ENCODE measurements at regions not wholly inside any gene's neighbourhood (a gene's known extent, or its start where the extent isn't known, plus 50 kb on each side); places are given as distances from the start of the nearest gene placed in this dataset.

DNA sequence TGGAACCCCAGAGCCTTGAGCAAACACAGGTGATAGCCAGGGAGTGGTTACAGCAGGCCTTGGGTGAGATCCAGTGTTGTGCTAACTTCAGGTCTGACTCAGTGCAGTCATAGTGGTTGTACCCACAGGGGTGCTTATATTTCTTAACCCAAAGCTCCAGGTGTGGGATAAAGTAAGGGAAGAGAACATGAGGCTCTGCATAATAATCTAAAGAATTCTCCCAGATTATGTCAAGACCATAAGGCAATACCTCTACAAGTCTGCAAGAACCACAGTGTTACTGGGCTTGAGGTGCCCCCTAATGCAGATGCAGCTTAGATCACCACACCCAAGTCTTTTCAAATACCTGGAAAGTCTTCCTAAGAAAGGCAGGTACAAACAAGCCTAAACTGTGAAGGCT is 485.4 kb downstream of the RFC3 start:
- Histone ChIP-seq H3K9me3 (ENCODE audit: control insufficient read depth in 2 of 2, low read length in 2 of 2) (no peaks in the 10 kb centered on the region), H3K4me1 (ENCODE audit: control insufficient read depth in 2 of 2, insufficient read depth in 2 of 2, low read length in 2 of 2) (no peaks in the 10 kb centered on the region), H3K36me3 (ENCODE audit: control insufficient read depth in 2 of 2, insufficient read depth in 2 of 2, low read length in 2 of 2) (no peaks in the 10 kb centered on the region), H3K9ac (ENCODE audit: low read depth in 1 of 2, low read length in 2 of 2) (no peak overlapping the region), H3K27me3 (ENCODE audit: control insufficient read depth in 2 of 2, insufficient read depth in 2 of 2, low read length in 2 of 2) (no peaks in the 10 kb centered on the region), H3K4me3 (ENCODE audit: low read length in 2 of 2) (no peak overlapping the region), H3K27ac (ENCODE audit: low read depth in 2 of 2, low read length in 2 of 2) (no peak overlapping the region)

DNA sequence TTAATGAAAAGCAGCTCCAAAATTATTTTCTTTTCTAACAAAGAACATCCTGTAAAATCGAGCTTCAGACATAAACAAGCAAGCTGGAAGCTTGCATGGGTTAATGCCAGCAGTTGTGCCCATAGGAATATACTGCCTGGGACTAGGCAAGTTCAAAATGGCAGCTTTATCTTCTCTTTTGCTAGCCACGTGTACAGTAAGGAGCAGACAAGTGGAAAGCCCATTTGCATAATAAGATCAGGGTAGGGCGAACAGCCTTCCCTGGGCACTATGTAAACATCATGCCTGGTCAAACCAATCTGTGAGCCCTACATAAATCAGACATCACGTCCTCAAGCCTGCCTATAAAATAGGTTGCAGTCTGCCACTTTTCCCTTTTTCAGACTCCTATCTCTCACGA is 489.7 kb downstream of the RFC3 start:
- H3K4me1 ChIP-seq (ENCODE audit: control insufficient read depth in 2 of 2, insufficient read depth in 2 of 2, low read length in 2 of 2), result no peaks in the 10 kb centered on the region
- H3K4me3 ChIP-seq (ENCODE audit: low read length in 2 of 2), result no peak overlapping the region
- H3K27me3 ChIP-seq (ENCODE audit: control insufficient read depth in 2 of 2, insufficient read depth in 2 of 2, low read length in 2 of 2), result no peaks in the 10 kb centered on the region
- H3K9ac ChIP-seq (ENCODE audit: low read depth in 1 of 2, low read length in 2 of 2), result no peak overlapping the region
- H3K27ac ChIP-seq (ENCODE audit: low read depth in 2 of 2, low read length in 2 of 2), result no peak overlapping the region
- H3K36me3 ChIP-seq (ENCODE audit: control insufficient read depth in 2 of 2, insufficient read depth in 2 of 2, low read length in 2 of 2), result no peaks in the 10 kb centered on the region
- no peaks in the 10 kb centered on the region for H3K9me3 ChIP-seq (ENCODE audit: control insufficient read depth in 2 of 2, low read length in 2 of 2)

DNA sequence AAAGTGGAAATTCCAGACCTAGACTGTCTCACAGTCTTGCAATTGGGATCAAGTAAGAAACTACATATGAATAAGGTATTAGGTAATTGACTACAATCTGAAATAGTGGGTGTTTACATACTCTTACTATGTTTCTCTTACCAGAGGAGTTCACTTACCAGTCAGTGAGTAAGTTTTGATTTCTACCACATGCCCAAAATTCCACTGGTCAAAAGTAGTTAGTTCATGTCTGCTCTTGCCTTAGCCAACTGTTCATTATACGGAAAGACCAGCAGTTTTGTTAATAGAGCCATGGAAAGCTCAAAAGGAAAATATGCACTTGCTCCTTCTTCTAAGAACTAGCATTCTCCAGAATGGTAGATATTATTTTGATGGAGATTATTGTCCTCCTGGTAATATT is 490.8 kb downstream of the RFC3 start:
- no peaks in the 10 kb centered on the region for H3K36me3 ChIP-seq (ENCODE audit: control insufficient read depth in 2 of 2, insufficient read depth in 2 of 2, low read length in 2 of 2)
- H3K27me3 ChIP-seq (ENCODE audit: control insufficient read depth in 2 of 2, insufficient read depth in 2 of 2, low read length in 2 of 2), result no peaks in the 10 kb centered on the region
- H3K9ac ChIP-seq (ENCODE audit: low read depth in 1 of 2, low read length in 2 of 2), result no peak overlapping the region
- H3K4me1 ChIP-seq (ENCODE audit: control insufficient read depth in 2 of 2, insufficient read depth in 2 of 2, low read length in 2 of 2), result no peaks in the 10 kb centered on the region
- no peak overlapping the region for H3K4me3 ChIP-seq (ENCODE audit: low read length in 2 of 2)
- no peak overlapping the region for H3K27ac ChIP-seq (ENCODE audit: low read depth in 2 of 2, low read length in 2 of 2)
- no peaks in the 10 kb centered on the region for H3K9me3 ChIP-seq (ENCODE audit: control insufficient read depth in 2 of 2, low read length in 2 of 2)

DNA sequence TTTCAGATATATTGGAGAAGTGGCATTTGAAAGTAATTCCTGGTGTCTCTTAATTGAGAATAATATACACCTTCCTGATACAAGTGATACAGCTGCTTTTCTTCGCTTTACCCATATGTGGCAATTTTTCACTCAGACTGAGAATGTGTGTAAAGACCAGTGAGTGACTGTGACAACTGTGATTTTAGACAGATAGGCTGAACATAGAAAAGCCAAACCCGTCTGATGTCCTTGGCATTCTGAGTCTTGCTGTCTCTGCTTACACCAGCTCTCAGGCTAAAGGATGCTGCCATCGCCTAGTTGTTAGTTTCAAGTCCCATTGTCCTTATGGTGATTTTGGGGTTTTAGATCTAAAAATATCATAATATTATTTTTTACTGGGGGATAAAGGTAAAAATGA is 492.6 kb downstream of the RFC3 start:
- no peaks in the 10 kb centered on the region for H3K4me1 ChIP-seq (ENCODE audit: control insufficient read depth in 2 of 2, insufficient read depth in 2 of 2, low read length in 2 of 2)

DNA sequence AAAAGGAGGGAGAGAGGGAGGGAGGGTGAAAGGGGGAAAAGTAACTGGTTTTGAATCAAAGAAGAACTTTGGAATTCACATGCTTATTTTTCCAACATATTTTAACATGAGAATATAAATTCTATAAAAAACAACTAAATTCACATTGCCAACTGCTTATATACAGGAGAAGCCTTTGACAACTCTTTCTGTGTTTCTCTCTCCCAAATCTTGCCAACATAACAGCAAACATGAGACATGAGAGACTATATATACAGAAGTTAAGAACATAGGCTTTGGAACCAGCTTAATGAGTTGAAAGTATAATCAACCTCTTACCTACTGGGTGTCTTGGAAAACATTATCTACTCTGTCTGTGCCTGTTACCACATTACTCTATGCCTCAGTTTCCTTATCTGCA is 493.3 kb downstream of the RFC3 start:
- Histone ChIP-seq H3K9me3 (ENCODE audit: control insufficient read depth in 2 of 2, low read length in 2 of 2) (no peaks in the 10 kb centered on the region), H3K4me3 (ENCODE audit: low read length in 2 of 2) (no peak overlapping the region), H3K9ac (ENCODE audit: low read depth in 1 of 2, low read length in 2 of 2) (no peak overlapping the region), H3K27ac (ENCODE audit: low read depth in 2 of 2, low read length in 2 of 2) (no peak overlapping the region), H3K4me1 (ENCODE audit: control insufficient read depth in 2 of 2, insufficient read depth in 2 of 2, low read length in 2 of 2) (no peaks in the 10 kb centered on the region), H3K36me3 (ENCODE audit: control insufficient read depth in 2 of 2, insufficient read depth in 2 of 2, low read length in 2 of 2) (no peaks in the 10 kb centered on the region), H3K27me3 (ENCODE audit: control insufficient read depth in 2 of 2, insufficient read depth in 2 of 2, low read length in 2 of 2) (no peaks in the 10 kb centered on the region)

More for the DNA sequence above, 492.6 kb downstream of the RFC3 start:
- no peak overlapping the region for H3K4me3 ChIP-seq (ENCODE audit: low read length in 2 of 2)
- H3K27ac ChIP-seq (ENCODE audit: low read depth in 2 of 2, low read length in 2 of 2), result no peak overlapping the region
- no peaks in the 10 kb centered on the region for H3K36me3 ChIP-seq (ENCODE audit: control insufficient read depth in 2 of 2, insufficient read depth in 2 of 2, low read length in 2 of 2)
- no peaks in the 10 kb centered on the region for H3K9me3 ChIP-seq (ENCODE audit: control insufficient read depth in 2 of 2, low read length in 2 of 2)
- H3K9ac ChIP-seq (ENCODE audit: low read depth in 1 of 2, low read length in 2 of 2), result no peak overlapping the region
- H3K27me3 ChIP-seq (ENCODE audit: control insufficient read depth in 2 of 2, insufficient read depth in 2 of 2, low read length in 2 of 2), result no peaks in the 10 kb centered on the region

DNA sequence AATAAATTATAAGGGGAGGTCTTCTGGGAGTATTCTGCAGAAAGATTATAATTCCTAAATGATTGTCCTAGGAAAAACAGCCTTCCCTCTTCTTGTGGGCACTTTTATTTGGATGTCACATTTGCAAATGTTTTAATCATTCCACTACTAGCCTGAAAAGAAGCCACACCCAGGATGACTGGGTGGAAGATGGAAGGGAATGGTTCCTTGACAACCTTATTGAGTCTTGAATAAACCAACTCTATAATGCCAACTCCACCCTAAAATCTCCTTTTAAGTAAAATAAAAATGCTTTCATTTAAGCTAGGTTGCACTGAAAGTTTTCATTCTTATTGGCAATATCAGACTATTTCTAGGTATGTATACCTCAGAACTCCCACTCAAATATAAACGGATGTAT is 494.6 kb downstream of the RFC3 start:
- Histone ChIP-seq H3K9ac (ENCODE audit: low read depth in 1 of 2, low read length in 2 of 2) (no peak overlapping the region), H3K9me3 (ENCODE audit: control insufficient read depth in 2 of 2, low read length in 2 of 2) (no peaks in the 10 kb centered on the region), H3K27me3 (ENCODE audit: control insufficient read depth in 2 of 2, insufficient read depth in 2 of 2, low read length in 2 of 2) (no peaks in the 10 kb centered on the region), H3K4me1 (ENCODE audit: control insufficient read depth in 2 of 2, insufficient read depth in 2 of 2, low read length in 2 of 2) (no peaks in the 10 kb centered on the region), H3K36me3 (ENCODE audit: control insufficient read depth in 2 of 2, insufficient read depth in 2 of 2, low read length in 2 of 2) (no peaks in the 10 kb centered on the region), H3K4me3 (ENCODE audit: low read length in 2 of 2) (no peak overlapping the region), H3K27ac (ENCODE audit: low read depth in 2 of 2, low read length in 2 of 2) (no peak overlapping the region)

DNA sequence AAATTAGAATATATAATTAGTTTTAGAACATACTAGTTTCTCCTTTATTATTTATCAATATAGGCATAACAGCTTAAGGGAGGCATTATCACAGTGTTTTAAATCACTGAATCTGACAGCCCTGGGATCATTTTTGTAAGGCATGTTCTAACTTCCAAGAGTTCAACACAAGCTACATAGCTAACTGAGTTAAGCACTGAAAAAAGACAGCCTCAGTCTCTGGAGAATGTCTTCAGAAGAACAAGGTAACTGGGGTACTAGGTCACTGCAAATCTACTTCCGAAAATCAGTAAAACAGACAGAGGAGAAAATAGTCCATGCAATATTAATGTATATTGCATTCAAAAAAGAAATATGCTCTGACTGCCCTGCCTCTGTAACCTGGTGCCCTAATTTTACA is 502.1 kb downstream of the RFC3 start:
- Histone ChIP-seq H3K36me3 (ENCODE audit: control insufficient read depth in 2 of 2, insufficient read depth in 2 of 2, low read length in 2 of 2) (no peaks in the 10 kb centered on the region), H3K4me3 (ENCODE audit: low read length in 2 of 2) (no peak overlapping the region), H3K9me3 (ENCODE audit: control insufficient read depth in 2 of 2, low read length in 2 of 2) (no peaks in the 10 kb centered on the region)

DNA sequence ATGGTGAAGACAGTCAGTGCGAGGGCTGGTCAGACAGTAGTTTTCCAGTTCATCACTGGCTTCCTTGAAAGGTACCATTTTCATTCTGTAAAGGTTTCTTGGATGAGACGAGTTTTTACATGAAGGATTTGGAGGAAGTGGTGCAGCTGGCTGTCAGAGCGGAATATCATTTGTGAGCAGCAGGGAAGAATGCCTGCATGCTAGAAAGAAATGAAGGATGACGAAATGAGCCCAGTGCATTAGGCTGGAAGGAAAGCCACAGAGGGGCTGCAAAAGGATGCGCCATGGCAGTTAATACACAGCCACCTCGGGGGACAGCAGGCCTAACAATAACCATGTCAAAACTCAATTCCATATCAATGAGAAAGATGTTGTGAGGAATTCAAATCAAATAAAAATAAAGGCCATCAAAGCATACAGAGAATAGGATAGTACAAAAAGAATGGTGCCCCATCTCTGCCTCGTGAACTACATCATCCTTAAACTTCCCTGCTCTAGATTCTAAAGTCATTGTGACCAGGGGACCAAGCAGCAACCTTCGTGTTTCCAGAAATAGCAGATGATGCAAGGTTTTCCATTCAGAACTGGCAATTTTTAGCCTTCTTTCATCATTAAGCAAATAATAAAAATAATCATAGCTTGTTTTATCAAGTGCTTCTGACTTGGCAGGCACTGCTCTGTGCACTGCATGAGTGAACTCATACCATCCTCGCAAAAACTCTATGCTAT is 504.2 kb downstream of the RFC3 start:
- Histone ChIP-seq H3K27ac (ENCODE audit: low read depth in 2 of 2, low read length in 2 of 2) (no peak overlapping the region), H3K9me3 (ENCODE audit: control insufficient read depth in 2 of 2, low read length in 2 of 2) (no peaks in the 10 kb centered on the region), H3K27me3 (ENCODE audit: control insufficient read depth in 2 of 2, insufficient read depth in 2 of 2, low read length in 2 of 2) (no peaks in the 10 kb centered on the region), H3K9ac (ENCODE audit: low read depth in 1 of 2, low read length in 2 of 2) (no peak overlapping the region), H3K4me1 (ENCODE audit: control insufficient read depth in 2 of 2, insufficient read depth in 2 of 2, low read length in 2 of 2) (no peaks in the 10 kb centered on the region), H3K36me3 (ENCODE audit: control insufficient read depth in 2 of 2, insufficient read depth in 2 of 2, low read length in 2 of 2) (no peaks in the 10 kb centered on the region), H3K4me3 (ENCODE audit: low read length in 2 of 2) (no peak overlapping the region)

More for the DNA sequence above, 502.1 kb downstream of the RFC3 start:
- no peaks in the 10 kb centered on the region for H3K4me1 ChIP-seq (ENCODE audit: control insufficient read depth in 2 of 2, insufficient read depth in 2 of 2, low read length in 2 of 2)
- H3K27me3 ChIP-seq (ENCODE audit: control insufficient read depth in 2 of 2, insufficient read depth in 2 of 2, low read length in 2 of 2), result no peaks in the 10 kb centered on the region
- no peak overlapping the region for H3K27ac ChIP-seq (ENCODE audit: low read depth in 2 of 2, low read length in 2 of 2)
- H3K9ac ChIP-seq (ENCODE audit: low read depth in 1 of 2, low read length in 2 of 2), result no peak overlapping the region

DNA sequence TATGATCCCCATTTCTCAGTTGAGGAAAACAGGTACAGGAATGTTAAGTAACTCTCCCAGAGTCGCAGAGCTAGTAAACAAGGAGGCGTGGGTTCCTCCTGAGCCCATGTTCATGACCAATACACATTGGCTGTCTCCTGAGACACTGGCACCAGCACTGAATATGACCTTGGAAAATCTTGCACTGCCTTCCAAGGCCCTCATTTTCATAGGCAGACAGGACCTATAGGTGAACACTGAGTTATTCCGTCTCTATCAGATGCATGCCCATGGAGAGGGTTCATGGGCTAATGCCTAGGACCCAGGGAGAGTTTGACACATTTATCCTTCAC is 504.8 kb downstream of the RFC3 start:
- Histone ChIP-seq H3K27me3 (ENCODE audit: control insufficient read depth in 2 of 2, insufficient read depth in 2 of 2, low read length in 2 of 2) (no peaks in the 10 kb centered on the region), H3K4me3 (ENCODE audit: low read length in 2 of 2) (no peak overlapping the region), H3K27ac (ENCODE audit: low read depth in 2 of 2, low read length in 2 of 2) (no peak overlapping the region), H3K36me3 (ENCODE audit: control insufficient read depth in 2 of 2, insufficient read depth in 2 of 2, low read length in 2 of 2) (no peaks in the 10 kb centered on the region), H3K9me3 (ENCODE audit: control insufficient read depth in 2 of 2, low read length in 2 of 2) (no peaks in the 10 kb centered on the region), H3K4me1 (ENCODE audit: control insufficient read depth in 2 of 2, insufficient read depth in 2 of 2, low read length in 2 of 2) (no peaks in the 10 kb centered on the region), H3K9ac (ENCODE audit: low read depth in 1 of 2, low read length in 2 of 2) (no peak overlapping the region)

DNA sequence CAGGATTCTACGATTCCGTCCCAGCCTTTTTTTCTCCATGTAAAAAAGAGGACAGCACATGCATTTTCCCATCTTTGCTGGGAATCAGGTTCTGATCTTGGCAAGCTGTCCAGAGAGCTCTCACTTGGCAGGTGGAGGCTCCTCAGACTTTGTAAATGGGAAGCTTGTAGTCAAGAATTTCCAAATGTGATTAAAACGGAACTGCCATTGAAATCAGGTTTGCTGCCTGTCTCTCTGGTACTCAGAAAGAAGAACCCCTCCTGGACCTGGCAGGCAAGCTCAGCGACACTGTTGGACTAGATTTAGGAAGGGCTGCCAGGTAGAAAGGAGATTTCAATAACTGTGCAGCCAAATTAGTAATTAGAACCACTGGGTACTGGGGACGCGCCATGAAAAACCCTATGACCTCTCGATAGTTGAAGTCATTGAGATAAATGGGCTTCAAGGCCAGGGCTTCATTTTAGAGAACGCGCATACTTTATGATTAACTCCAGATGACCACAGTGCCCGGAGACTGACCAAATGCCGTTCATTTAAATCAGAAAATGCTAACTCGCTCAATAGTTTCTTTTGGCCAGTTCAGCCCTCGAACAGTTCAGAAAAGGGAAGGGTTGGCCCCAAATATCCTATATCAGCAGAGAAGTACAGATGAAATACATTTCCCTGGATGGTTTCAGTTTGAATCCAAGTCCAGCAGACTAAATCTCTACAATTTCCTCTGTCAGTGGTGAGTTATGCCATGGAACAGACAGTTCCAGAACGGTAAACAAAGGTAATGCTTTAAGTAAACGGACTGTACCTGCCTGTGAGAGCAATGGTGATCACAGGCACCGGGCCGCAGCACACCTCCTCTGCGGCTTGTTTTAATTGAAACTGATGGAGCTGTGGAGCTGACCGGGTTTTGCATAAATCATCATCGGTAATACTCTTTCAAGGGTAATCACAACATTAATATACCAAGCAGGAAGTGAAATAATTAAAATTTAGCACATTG is 517.4 kb downstream of the RFC3 start:
- Histone ChIP-seq H3K27ac (ENCODE audit: low read depth in 2 of 2, low read length in 2 of 2) (no peak overlapping the region), H3K4me1 (ENCODE audit: control insufficient read depth in 2 of 2, insufficient read depth in 2 of 2, low read length in 2 of 2) (no peaks in the 10 kb centered on the region), H3K36me3 (ENCODE audit: control insufficient read depth in 2 of 2, insufficient read depth in 2 of 2, low read length in 2 of 2) (no peaks in the 10 kb centered on the region), H3K9ac (ENCODE audit: low read depth in 1 of 2, low read length in 2 of 2) (no peak overlapping the region), H3K4me3 (ENCODE audit: low read length in 2 of 2) (no peak overlapping the region), H3K9me3 (ENCODE audit: control insufficient read depth in 2 of 2, low read length in 2 of 2) (peaks cover 0 to 4% of the 10 kb centered on the region in 2 donors), H3K27me3 (ENCODE audit: control insufficient read depth in 2 of 2, insufficient read depth in 2 of 2, low read length in 2 of 2) (no peaks in the 10 kb centered on the region)

All from mucosa of rectum (tissue), 2 donors.